Progenitor cell of endocrine pancreas (in vitro differentiated cells): ENCODE measurements at regions not wholly inside any gene's neighbourhood (a gene's known extent, or its start where the extent isn't known, plus 50 kb on each side); places are given as distances from the start of the nearest gene placed in this dataset.
"Not testable (repeated sequence)": the region's sequence is repeated elsewhere in the genome, so short reads cannot be mapped to it uniquely, and the experiment has no call there.

Experiments
- DNase-seq: peaks from one replicate; pipeline ENCODE4 v3.0.0; 2021; ENCODE audit warnings: low spot score; ENCODE audit not compliant: unreplicated experiment
- H3K27ac Mint-ChIP-seq: 2 replicates; pipeline ENCODE4 v1.8.0; 2021; ENCODE audit warnings: mild to moderate bottlenecking, moderate library complexity, mixed read lengths
- H3K27me3 Mint-ChIP-seq: 2 replicates; pipeline ENCODE4 v1.8.0; 2021; ENCODE audit warnings: mixed read lengths
- H3K36me3 Mint-ChIP-seq: 2 replicates; pipeline ENCODE4 v1.8.0; 2022; ENCODE audit warnings: mixed read lengths; ENCODE audit not compliant: insufficient read depth
- H3K4me1 Mint-ChIP-seq: 2 replicates; pipeline ENCODE4 v1.8.0; 2021; ENCODE audit warnings: low read depth, mixed read lengths
- H3K4me3 Mint-ChIP-seq: 2 replicates; pipeline ENCODE4 v1.8.0; 2021; ENCODE audit warnings: low read depth, mild to moderate bottlenecking, moderate library complexity, mixed read lengths
- H3K9me3 Mint-ChIP-seq: 2 replicates; pipeline ENCODE4 v1.8.0; 2021; ENCODE audit warnings: low read depth, mixed read lengths
- TF ChIP-seq, protein P1 (sequence below): fragments of 200-600 bp; sonication (generic); IDR thresholded peaks from one replicate; pipeline ENCODE4 v1.5.0; 2021; ENCODE audit warnings: antibody characterized with exemption, mild to moderate bottlenecking; ENCODE audit not compliant: unreplicated experiment

DNA sequence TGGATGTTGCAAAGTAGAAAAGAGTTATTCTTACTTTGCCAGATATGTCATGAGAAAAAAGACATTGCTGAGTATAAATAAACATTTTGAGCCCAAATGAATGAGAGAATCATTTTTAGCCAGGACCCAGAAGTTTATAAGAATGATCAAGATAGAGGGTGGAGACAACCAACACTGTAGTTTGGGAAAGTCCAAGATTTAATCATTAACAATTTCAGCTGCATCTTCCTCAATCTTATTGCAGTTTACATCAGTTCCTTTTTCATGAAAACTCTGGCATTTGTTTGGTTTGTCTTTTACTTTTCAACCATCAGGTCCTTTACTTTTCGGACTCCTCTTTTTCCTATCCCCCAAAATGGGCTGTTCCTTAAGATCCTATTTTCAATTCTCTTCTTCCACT, 645.9 kb downstream of the ANKRD50 start:
- H3K9me3 Mint-ChIP-seq: peaks cover 17% of the 10 kb centered on the region
- H3K4me3 Mint-ChIP-seq: no peak overlapping the region
- no peak for DNase-seq
- H3K36me3 Mint-ChIP-seq: peaks cover 2% of the 10 kb centered on the region
- H3K27ac Mint-ChIP-seq: no peak overlapping the region
- no peaks in the 10 kb centered on the region for H3K4me1 Mint-ChIP-seq
- TF ChIP-seq, protein P1, sequence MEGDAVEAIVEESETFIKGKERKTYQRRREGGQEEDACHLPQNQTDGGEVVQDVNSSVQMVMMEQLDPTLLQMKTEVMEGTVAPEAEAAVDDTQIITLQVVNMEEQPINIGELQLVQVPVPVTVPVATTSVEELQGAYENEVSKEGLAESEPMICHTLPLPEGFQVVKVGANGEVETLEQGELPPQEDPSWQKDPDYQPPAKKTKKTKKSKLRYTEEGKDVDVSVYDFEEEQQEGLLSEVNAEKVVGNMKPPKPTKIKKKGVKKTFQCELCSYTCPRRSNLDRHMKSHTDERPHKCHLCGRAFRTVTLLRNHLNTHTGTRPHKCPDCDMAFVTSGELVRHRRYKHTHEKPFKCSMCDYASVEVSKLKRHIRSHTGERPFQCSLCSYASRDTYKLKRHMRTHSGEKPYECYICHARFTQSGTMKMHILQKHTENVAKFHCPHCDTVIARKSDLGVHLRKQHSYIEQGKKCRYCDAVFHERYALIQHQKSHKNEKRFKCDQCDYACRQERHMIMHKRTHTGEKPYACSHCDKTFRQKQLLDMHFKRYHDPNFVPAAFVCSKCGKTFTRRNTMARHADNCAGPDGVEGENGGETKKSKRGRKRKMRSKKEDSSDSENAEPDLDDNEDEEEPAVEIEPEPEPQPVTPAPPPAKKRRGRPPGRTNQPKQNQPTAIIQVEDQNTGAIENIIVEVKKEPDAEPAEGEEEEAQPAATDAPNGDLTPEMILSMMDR: no peak
- H3K27me3 Mint-ChIP-seq: no peaks in the 10 kb centered on the region

DNA sequence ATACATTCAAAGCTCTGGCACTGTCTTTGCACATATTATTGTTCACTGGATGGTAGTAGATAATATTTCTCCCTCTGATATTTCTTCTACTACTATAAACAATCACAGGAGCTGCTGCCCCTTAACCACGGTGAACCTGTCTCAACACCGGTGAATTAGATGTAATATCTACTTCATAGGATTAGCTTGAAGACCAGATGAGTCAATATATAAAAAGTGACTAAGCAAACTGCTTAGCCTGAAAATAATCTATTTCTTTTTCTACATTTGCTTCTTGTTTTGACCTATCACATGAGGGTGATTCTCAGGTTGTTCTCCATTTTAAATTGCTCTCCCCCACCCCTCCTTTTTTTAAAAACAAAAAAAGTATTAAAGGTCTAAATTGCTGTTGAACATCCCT, 645.5 kb downstream of the ANKRD50 start:
- TF ChIP-seq, protein P1: no peak
- DNase-seq: no peak
- Mint-ChIP-seq H3K9me3 (peaks cover 21% of the 10 kb centered on the region), H3K4me1 (no peaks in the 10 kb centered on the region), H3K27ac (no peak overlapping the region), H3K4me3 (no peak overlapping the region), H3K36me3 (peaks cover 2% of the 10 kb centered on the region), H3K27me3 (no peaks in the 10 kb centered on the region)

DNA sequence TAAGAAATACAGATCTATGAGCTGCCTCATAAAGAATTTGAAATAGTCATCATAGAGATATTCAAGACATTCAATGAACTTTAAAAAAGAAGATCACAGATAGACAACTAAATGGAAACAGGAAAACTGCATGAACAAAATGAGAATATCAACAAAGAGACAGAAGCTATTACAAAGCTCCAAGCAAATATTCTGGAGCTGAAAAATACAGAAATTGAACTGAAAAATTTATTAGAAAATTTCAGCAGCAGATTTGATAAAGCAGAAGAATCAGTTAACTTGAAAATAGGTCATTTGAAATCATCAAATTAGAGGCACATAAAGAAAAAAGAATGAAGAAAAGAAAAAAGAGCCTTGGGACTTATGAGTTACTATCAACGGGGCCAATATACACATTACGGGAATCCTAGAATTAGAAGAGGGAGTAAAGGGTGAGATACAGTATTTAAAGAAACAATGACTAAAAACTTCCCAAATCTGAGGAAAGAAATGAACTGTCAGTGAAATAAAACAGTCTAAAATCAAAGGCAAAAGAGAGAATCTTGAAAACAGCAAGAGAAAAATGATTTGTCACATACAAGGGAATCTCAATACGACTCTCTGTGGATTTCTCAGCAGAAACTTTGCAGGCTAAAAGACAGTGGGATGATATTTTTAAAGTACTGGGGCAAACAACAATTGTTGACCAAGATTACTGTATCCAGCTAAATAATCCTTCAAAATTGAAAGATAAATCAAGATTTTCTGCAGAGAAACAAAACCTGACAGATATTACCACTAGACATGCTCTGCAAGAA, 641.6 kb downstream of the ANKRD50 start:
- TF ChIP-seq, protein P1: no peak
- H3K4me1 Mint-ChIP-seq: no peaks in the 10 kb centered on the region
- H3K27ac Mint-ChIP-seq: no peak overlapping the region
- H3K9me3 Mint-ChIP-seq: peaks cover 28% of the 10 kb centered on the region
- no peak for DNase-seq
- H3K36me3 Mint-ChIP-seq: peaks cover 2% of the 10 kb centered on the region
- H3K27me3 Mint-ChIP-seq: no peaks in the 10 kb centered on the region
- H3K4me3 Mint-ChIP-seq: no peak overlapping the region

DNA sequence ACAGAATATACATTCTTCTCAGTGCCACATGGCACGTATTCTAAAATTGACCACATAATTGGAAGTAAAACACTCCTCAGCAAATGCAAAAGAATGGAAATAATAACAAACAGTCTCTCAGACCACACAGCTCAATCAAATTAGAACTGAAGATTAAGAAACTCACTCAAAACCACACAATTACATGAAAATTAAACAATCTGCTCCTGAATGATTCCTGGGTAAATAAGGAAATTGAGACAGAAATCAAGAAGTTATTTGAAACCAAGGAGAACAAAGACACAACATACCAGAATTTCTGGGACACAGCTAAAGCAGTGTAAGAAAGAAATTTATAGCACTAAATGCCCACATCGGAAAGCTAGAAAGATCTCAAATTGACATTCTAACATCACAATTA, 637.3 kb downstream of the ANKRD50 start:
- peaks cover 34% of the 10 kb centered on the region for H3K9me3 Mint-ChIP-seq
- not testable (repeated sequence) for H3K27me3 Mint-ChIP-seq

DNA sequence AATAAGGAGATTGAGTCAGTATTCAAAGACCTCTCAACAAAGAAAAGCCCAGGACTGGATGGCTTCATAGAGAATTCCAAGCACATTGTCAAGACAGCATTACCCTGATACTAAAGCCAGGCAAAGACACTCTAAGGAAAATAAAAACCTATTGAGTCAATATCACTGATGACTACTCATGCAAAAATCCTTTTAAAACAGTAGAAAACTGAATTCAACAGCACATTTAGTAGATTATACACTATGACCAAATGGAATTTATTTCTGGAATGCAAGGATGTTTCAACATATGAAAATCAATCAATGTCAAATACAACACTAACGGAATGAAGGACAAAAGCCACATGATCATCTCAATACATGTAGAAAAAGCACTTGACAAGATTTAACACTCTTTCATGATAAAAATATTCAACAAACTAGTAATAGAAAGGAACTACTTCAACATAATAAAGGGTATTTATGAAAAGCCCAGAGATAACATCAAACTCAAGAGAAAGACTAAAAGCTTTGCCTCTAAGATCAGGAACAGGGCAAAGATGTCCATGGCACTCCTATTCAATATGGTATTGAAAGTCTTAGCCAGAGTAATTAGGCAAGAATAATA, 633.3 kb downstream of the ANKRD50 start:
- Mint-ChIP-seq H3K36me3 (peaks cover 2% of the 10 kb centered on the region), H3K4me3 (no peak overlapping the region), H3K4me1 (no peaks in the 10 kb centered on the region), H3K27me3 (no peaks in the 10 kb centered on the region), H3K27ac (no peak overlapping the region), H3K9me3 (peaks cover 23% of the 10 kb centered on the region)
- TF ChIP-seq, protein P1: no peak
- DNase-seq: no peak

More for the DNA sequence above, 637.3 kb downstream of the ANKRD50 start:
- DNase-seq, H3K36me3 Mint-ChIP-seq, H3K27ac Mint-ChIP-seq, H3K4me1 Mint-ChIP-seq, H3K4me3 Mint-ChIP-seq: not testable (repeated sequence)

DNA sequence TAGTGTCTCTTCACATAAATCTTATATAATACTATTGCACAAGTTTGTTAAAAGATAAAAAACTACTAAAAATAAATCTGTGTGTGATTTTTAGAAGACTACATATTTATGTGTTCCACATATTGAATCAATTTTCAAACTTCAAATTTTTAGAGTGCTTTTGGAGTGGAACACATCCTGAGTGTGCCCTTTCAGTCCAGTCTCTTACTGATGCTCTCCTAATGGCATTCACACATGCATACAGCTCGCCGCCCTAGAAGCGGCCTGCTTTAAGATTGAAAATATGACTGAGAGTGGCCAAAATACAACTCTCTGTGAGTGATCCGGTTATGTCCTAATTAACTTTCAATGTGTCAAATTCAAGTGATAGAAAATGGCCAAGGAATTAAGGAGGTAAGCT, 628.8 kb downstream of the ANKRD50 start:
- Mint-ChIP-seq H3K4me1 (no peaks in the 10 kb centered on the region), H3K9me3 (peaks cover 19% of the 10 kb centered on the region), H3K4me3 (no peak overlapping the region), H3K27ac (no peak overlapping the region), H3K36me3 (peaks cover 2% of the 10 kb centered on the region), H3K27me3 (no peaks in the 10 kb centered on the region)
- no peak for DNase-seq
- TF ChIP-seq, protein P1: no peak
